HG03196 (cell line): ENCODE measurements at regions not wholly inside any gene's neighbourhood (a gene's known extent, or its start where the extent isn't known, plus 50 kb on each side); places are given as distances from the start of the nearest gene placed in this dataset.
"Not testable (repeated sequence)": the region's sequence is repeated elsewhere in the genome, so short reads cannot be mapped to it uniquely, and the experiment has no call there.

Source experiments
- ATAC-seq: cut with Tn5 transposase; IDR thresholded peaks from one replicate; pipeline ENCODE4 v1.9.1; 2021; ENCODE audit not compliant: unreplicated experiment

DNA sequence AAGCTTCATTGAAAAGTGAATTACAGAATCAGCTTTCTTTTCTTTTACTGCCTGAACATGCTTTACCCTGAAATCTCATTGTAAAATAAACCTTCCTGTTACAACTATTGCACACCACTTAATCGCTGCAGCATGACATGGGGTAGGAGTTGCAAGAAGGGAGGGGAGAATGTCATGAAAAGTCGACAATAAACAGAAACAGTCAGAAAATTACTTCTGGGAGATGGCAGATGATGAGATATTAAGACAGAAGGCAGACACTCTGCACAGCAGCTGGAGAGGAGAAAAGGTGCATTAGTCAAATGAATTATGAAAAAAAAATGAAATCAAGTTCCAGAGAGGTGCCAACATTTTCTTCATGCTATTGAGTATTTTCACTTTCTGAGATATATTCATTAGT, 287.7 kb downstream of the PCDH7 start:
- no peak for ATAC-seq

DNA sequence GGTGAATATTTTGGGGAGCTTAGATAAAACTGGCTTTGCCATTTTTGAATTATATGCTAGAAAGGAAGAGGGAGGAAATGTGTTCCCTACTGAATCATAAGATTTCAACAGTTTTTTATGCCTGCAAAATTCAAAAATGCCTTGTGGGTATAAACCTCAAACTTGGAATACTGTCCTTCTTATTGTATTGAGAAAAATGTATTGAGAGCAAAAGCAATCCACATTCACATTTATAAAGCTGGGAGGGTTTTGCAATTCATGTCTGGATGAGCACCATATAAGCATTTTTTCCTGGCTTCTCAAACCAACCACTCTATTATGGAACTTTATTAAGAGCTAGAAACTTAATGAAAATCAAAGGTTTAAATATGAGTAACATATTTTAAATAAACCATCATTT, 289.8 kb downstream of the PCDH7 start:
- no peak for ATAC-seq

DNA sequence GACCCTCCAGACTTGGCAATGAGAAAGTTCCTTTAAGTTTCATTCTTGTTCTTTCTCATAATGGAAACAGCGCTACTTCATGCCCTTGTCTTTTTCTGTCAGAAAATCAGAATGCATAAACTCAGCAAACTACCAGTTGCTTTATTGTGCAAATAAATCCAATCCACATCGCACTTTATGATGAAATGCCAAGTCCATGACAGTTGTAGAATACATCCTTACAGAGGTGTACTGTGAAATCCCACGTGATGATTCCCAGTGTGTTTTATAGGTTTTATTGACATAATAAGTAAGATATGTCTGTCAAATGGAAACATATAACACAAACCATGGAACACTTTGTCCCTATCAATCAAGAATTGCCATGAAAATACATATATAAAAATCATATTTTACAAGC, 295.0 kb downstream of the PCDH7 start:
- no peak for ATAC-seq

DNA sequence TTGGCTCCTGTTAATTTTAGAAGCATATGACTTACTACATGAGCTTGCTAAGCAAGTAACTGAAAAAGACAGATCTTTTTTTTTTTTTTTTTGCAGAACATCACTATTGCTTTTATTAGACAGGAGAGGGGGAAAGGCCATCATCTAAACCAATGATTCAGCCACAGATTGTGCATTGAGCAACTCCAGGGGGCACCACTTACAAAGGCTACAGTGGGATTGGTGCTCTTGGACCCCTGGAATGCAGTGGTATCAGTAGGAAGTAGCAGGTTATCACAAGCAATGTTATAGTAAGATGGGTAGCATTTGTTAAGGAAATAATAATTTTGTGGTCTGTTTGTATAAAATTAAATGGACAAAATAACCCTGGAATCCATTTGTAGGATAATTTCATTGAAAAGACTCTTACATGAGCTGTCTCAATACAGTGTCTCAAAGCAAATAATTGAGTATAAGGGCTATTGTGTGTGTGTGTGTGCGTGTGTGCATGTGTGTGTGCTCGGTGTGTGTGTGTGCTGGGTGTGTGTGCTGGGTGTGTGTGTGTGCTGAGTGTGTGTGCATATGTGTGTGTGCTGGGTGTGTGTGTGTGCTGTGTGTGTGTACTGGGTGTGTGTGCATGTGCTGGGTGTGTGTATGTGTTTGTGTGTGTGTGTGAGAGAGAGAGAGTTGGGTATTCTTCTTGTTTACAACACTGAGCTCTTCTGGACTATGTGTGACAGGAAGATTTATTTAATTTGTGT, 296.3 kb downstream of the PCDH7 start:
- no peak for ATAC-seq

DNA sequence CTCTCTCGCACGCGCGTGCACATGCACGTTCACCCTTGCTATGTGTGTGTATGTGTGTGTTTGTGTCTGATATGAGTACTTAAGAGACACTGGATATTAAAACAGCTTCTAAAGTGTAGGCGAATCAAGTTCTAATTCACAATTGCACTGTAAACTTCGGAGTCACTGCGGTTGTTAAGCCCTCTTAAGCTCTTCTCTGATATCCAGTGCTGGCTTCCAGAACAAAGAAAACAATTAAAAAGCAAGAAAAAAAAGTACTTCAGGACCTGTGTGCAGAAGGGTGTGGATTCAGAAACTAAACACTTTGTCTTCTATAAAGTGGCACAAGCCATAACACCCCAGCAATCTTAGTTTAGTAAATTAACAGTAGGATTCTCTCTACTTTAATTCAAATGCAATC, 300.2 kb downstream of the PCDH7 start:
- no peak for ATAC-seq

DNA sequence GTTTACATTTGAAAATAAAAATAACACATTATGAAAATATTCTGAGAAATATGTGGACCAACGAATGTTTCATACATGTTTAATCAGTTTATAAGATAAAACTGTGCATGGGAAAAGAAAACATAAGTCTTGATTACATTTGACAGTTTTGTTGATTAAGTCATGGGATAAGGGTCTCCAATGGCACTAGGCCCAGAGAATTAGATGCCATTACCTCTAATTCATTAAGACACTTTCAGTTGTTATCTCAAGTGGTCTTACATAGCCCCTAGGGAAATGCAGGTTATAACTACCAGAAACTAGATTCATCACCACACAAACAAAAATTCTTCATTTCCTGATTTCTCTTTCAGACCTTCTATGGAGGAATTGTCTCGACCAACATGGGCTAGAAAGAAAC, 300.8 kb downstream of the PCDH7 start:
- ATAC-seq: no peak

DNA sequence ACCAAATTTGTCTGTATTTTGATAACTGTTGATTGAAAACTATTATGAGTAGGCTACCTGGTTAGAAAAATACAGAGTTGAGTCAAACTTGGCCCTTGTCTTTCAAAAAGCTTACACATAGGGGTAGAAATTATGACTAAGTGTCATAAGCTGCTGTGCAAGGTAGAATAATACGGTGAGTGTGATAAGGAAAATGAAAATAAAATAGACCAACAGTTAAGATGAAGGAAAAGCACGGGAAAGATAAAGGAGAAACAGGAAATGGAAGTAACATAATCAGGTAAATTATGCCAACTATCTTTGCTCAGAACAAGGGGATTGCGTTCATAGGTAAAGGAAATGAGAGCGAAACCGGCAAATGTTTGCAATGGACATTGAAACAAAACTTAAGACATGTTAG, 302.5 kb downstream of the PCDH7 start:
- ATAC-seq: no peak

DNA sequence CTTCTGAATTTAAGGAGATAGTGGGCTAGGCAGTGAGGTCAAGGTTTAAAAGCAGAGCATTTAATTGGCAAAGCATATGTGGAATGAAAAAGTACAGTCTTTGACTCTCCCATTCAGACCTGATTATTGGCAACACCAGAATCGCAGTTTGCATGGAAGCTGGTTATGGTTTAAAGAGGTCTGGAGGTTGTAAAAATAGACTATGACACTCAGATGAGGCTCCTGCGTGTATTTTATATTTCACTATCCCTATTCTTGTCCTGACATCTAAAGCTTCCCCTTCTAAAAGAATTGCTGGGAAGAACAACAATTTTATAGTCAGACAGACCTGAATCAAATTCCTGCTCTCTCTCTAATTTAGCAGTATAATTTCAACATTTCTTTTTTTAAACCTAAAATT, 302.9 kb downstream of the PCDH7 start:
- no peak for ATAC-seq

DNA sequence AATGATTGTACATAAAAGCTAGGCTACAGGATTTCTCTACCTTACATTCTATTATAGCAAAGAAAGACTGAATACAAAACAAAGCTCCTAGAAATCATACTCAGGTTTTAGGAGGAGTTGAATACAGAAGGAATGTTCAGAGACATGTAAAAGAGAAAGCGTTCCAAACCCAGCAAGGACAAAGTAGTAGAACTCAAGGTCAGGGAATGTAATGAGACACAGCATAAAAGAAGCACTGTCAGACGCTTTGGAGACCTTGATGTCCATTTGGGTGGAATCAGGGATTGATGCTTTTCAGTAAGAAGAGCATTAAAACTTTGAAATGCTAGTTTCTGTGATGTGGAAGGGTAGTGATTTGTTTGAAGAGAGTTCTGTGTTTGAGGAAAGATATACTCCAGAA, 303.6 kb downstream of the PCDH7 start:
- ATAC-seq: no peak

DNA sequence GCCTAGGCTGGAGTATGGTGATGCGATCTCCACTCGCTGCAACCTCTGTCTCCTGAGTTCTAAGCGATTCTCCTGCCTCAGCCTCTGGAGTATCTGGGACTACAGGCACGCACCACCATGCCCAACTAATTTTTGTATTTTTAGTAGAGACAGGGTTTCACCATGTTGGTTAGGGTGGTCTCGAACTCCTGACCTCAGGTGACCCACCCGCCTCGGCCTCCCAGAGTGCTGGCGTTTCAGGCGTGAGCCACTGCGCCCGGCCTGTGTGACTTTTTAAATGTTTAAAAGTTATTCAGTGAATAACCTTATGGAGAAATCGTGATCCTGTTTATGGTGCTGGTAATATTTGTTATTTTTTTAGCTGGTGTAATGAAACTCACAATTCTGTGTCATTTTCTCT, 304.6 kb downstream of the PCDH7 start:
- ATAC-seq: not testable (repeated sequence)

DNA sequence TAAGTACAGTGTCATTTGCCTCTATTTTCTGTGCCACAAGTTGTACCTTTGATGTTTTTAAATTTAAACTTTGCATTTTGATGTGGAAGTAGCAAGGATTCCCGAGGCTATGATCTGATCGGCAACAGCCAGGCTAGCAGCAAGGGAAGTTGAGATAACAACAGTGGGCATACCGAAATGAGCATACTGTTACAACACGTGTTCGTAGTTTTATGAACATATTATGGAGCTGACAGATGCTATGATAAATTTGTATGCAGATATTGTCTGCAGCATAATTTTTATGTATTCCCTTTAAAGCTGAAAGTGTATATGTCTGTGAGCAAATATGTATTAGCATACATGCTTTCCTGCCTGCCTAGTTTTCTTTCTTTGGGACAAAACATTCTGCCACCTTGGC, 306.1 kb downstream of the PCDH7 start:
- ATAC-seq: no peak

DNA sequence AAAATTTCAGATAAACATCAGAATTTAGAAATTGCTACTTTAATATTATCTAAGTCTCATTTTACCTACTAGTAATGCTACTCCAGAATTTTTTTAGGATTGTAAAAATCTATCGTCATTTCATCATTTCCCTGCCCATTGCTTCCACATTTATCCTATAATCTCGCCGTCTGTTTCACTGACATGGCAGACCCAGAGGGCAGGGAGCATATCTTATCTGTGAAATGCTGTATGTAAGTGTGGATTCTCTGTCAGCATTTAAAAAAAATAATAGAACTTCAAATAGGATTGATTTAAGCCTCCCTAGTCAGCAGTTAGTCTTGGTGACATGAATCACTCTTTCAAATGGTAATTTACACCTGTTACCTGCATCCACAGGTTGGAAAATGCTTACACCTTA, 314.4 kb downstream of the PCDH7 start:
- no peak for ATAC-seq

DNA sequence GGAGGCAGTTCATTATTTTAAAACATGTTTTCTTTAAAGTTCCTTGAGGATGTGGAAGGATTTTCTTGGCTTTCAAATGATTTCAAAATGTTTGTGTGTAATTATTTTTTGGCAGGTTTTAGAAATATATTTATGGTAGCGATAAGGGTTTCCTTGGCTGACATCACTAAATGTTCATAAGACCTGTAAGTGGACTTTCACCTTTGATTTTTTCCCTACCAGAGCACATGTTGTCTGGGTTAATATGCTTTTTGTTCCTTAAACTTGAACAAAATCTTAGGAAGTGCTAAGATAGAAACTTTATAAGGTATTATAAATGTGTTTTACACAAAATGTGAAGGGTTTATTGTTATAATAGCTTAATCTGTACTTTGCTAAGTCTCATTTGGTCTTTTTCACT, 315.6 kb downstream of the PCDH7 start:
- no peak for ATAC-seq

DNA sequence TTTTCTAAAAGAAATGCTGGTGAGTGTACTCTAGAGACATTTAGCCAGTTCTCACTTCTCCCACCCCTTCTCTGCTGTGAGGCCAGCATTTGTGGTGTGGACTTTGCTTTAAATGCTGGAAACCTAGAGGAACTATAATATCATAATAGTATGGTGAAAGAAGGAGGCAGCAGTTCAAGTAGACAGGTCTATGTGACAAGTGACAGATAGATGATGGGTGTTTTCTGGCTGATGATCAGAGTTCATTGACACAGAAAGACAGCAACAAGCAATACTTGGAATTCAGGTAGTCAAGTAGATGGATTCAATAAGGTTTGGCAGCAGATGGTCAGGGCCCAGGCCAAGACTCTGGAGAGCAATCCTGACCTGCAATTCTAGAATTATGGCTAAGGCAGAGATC, 317.5 kb downstream of the PCDH7 start:
- ATAC-seq: no peak

DNA sequence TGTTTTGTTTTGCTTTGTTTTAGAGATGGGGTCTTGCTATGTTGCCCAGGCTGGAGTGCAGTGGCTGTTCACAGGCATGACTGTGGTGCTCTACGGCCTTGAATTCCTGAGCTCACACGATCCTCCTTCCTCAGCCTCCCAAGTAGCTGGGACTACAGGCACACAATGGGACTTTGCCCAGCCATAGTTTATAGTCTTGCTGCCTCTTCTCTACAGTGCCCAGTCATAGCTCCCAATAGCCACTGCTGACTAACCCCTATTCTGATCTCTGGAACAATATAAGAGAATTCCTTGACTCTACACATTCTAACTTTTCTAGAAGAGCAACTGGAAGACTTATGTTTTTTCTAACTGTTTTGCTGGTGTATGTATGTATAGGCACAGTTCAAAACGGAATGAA, 319.2 kb downstream of the PCDH7 start:
- no peak for ATAC-seq

DNA sequence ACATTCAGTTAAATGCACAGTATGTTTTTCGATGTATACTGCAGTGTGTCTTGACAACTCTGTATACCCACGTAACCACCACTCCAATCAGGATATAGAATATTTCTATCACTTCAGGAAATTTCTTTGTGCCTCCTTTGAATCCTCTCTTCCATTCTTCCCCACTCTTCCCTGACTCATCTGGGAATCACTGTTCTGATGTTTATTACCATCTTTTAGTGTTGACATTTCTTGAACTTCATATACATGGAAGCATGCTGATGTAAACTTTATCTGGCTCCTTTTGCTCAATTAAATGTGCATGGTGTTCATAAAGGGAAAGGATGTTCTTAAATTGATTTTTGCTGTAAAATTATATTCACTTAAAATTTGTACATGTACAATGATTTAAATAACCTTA, 319.9 kb downstream of the PCDH7 start:
- no peak for ATAC-seq

DNA sequence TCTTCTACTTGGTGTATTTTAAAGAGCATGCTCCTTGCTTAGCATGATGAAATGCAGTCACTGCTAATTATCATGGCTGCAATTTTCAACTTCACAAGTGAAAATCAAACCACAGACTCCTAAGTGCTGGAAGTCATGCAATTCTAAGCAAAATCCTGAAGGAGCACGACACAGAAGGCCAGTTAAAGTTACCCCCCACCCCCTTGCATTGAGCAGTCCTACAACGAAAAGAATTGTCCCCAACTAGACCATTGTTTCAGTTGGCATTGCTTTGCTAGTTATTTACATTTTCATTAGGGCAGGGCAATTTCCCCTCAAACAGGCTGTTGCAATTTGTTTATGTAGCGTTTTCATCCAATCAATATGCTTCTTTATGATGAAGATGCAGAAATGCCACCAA, 321.2 kb downstream of the PCDH7 start:
- no peak for ATAC-seq

DNA sequence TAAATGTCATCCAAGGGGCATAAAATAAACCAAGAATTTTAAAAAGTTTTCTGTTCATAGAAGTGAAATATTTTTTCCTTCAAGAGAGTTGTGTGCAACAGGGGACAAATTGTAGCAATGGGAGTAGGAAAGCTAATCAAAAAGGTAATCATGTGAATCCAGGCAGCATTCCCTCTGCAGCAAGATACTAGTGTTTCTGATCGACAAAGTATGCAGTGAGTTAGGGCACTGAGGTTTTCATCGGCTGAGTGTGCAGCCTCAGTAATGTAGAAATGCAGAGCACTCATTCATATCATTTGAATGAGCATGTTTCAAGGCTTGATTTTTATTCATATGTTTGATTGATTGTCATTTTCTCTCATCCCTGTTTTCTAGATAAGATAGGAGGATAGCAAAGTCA, 321.7 kb downstream of the PCDH7 start:
- ATAC-seq: no peak

DNA sequence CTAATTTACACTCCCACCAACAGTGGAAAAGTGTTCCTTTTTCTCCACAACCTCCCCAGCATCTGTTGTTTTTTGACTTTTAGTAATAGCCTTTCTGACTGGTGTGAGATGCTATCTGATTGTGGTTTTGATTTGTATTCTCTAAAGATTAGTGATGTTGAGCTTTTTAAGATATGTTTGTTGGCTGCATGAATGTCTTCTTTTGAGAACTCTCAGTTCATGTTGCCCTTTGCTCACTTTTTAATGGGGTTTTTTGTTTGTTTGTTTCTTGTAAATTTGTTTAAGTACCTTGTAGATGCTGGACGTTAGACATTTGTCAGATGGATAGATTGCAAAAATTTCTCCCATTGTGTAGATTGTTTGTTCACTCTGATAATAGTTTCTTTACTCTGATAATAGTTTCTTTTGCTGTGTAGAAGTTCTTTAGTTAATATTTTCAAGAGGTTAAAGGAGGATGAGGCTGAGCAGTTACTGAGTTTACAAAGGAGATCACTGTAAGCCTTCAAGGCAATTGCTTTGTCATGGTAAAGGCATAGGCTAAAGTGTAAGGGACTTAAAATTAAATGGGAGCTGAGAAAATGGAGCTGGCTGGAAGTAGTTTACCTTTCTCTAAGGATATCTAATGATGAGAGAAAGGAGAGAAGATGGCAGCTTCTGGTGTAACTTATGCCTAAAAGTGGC, 323.4 kb downstream of the PCDH7 start:
- ATAC-seq: no peak

DNA sequence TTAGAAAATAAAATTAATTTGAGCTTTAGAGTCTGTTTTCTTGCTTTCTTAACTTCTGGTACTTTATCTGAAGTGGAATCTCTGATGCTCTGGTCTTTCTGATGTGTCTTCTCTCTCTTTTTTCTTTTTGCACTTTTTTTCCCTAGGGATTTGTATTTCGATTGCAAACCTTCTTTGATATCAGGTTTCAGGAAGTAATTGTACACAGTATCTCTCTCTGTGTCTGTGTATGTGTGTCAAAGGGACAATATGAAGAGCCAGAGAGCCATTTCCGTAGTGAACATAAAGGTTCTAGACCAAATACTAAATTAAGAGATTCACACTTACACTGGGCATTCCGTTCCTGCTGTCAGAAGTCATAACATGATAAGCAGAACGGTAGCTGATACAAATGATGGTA, 325.0 kb downstream of the PCDH7 start:
- no peak for ATAC-seq

DNA sequence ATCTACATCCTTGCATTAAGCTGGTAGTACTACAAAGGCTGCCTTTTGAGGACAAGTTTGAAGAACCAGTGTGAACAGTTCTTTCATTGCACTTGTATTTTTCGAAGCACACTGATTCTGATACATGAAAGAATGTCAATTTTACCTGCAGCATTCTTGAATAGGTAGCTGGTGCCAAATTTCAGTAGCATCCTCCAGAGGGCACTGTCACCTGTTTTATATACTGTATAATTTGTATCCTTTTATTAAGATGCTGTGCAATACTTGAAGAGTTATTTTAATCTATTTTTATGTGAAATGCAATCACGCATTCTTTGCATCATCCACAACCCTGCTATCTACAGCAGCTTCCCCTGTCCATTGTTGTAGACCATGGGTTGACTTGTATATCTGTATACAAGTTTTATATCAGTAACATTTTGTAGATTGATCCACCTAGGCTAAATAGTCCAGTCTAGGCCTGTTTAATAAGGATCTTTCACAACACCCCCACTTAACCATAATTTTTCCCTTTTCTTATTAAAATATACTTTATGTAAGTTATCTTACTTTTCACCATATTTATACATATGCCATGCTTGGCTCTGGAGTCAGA, 325.7 kb downstream of the PCDH7 start:
- ATAC-seq: no peak

DNA sequence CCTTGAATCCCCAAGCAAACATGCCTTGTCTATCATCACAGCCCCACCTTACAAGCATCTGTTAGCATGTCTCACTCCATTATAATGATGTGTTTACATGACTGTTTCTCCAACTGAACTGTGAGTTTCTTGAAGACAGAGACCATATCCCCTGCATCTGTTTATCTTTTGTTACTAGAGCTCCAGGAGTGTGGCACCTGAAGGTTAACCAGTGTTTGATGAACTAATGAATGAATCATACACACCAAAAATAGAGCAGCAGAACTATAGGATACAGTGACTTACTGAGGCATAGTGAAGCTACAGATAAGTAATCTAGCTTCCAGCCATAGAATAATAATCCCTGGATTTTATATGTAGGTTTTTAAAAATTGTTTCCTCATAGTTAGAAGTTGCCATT, 331.0 kb downstream of the PCDH7 start:
- no peak for ATAC-seq

DNA sequence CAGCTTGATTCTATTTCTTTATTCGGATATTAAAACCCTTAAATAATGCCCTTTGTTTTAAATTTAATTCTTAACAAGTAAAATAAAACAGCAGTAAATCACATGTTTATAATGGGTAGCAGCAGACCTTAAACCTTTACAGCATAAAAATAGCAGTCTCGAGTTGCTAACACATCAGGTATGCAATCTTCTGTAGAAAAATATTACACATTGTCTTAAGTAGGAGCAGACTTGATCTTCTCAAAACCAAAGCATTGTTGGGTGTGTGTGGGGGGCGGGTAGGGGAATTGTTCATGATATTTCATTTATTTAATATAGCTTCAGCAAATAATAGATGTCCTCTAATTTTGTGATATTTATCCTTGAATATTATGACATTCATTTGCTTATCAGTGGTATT, 331.4 kb downstream of the PCDH7 start:
- ATAC-seq: no peak
